Kidney glomerular epithelial cell (primary cell): ENCODE measurements at regions not wholly inside any gene's neighbourhood (a gene's known extent, or its start where the extent isn't known, plus 50 kb on each side); places are given as distances from the start of the nearest gene placed in this dataset.
"Not testable (repeated sequence)": the region's sequence is repeated elsewhere in the genome, so short reads cannot be mapped to it uniquely, and the experiment has no call there.

Source experiments
- DNase-seq: peaks from one replicate; lab custom pipeline; 2025; lab: John Stamatoyannopoulos, UW

DNA sequence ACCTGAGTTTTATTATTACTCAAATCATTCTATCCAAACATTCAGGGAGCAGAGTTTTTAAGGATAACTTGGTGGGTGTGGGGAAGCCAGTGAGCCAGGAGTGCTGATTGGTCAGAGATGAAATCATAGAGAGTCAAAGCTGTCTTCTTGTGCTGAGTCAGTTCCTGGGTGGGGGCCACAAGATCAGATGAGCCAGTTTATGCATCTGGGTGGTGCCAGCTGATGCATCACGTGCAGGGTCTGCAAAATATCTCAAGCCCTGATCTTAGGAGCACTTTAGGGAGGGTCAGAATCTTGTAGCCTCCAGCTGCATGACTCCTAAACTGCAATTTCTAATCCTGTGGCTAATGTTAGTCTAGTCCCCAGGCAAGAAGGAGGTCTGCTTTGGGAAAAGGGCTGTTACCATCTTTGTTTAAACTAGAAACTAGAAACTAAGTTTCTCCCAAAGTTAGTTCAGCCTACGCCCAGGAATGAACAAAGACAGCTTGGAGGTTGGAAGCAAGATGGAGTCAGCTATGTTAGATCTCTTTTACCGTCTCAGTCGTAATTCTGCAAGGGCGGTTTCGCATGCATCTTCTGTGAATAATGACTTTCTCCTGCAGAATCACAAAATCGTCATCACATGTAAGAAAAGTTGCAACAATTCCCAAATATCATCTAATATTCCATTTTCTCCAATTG, 97.5 kb downstream of the ZNF664 start:
- not testable (repeated sequence) for DNase-seq

- no peak for DNase-seq
Observed at GRCh38 chr12:124071075-124071443, 98.0 kb downstream of the ZNF664 start.

DNA sequence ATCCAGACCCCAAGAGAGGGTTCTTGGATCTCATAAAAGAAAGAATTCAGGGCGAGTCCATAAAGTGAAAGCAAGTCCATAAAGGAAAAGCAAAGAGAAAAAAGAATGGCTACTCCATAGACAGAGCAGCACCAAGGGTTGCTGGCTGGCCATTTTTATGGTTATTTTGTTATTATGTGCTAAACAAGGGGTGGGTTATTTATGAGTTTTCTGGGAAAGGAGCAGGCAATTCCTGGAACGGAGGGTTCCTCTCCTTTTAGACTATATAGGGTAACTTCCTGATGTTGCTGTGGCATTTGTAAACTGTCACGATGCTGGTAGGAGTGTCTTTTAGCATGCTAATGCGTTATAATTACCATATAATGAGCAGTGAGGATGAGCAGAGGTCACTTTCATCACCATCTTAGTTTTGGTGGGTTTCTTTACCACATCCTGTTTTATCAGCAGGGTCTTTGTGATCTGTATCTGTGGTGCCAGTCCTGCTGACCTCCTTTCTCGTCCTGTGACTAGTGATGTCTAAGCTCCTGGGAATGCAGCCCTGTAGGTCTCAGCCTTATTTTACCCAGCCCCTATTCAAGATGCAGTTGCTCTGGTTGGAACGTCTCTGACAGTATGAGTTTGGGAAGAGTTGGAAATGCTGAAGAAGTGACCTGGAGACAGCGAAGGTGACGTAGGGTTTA, 100.5 kb downstream of the ZNF664 start:
- no peak for DNase-seq

DNA sequence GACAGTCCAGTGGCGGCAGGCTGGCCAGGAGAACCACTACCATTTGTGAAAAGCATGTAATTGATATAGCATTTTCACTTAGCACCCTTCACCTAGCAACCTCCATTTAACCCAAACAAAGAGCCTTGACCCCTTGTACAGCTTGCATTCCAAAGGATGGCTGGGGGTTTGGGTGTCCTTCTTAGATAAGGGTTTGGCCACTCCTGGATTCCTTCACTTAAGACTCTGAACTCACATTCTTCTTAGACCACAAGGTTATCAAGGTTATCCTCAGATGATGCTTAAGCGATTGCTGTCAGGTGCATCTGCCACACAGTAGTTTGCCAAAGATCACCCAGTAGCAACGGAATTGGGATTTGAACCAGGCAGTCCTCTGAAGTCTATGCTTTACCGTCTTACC, 102.8 kb downstream of the ZNF664 start:
- DNase-seq = no peak

DNA sequence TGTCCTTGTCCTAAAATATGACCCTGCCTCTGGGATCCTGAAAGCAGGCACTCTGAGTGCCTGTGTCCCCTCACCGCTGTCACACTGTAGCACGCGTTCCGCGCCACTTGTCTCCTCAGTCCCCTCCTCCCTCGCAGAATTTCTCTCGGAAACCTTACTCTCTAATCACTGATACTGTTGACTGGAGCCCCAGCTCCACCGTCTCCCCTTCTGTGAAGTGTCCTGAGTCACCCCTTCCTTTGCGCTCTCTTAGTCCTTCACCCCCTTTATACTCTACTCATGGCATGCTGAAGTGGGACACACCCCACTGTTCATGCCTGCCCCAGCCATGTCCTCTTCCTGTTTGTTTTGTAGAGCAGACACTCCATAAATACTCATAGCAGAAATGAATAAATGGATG, 104.7 kb downstream of the ZNF664 start:
- no peak for DNase-seq

DNA sequence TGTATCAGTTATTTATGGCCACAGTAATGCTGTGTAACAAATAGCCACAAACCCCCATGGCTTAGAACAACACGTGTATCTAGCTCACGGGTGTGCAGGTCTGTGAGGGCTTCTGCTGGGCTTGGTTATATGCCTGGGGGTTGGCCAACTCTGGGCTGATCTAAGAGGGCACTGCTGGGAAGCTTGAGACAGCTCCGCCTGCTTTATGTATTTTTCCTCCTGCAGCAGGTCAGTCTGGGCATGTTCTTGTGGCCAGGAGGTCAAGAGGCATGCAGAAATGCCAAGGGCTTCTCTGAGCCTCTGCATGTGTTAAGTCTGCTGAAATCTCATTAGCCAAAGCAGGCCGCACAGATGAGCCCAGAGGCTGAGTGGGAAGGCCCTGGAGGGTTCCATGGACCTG, 105.8 kb downstream of the ZNF664 start:
- DNase-seq = no peak

GRCh38 chr12:124080649-124081048, 107.6 kb downstream of the ZNF664 start:
- no peak for DNase-seq

GRCh38 chr12:124082012-124082411, 109.0 kb downstream of the ZNF664 start:
- no peak for DNase-seq

- no peak for DNase-seq
Observed at GRCh38 chr12:124082687-124083086, 109.7 kb downstream of the ZNF664 start.

GRCh38 chr12:124083708-124084107, 110.7 kb downstream of the ZNF664 start:
- DNase-seq = no peak

GRCh38 chr12:124085419-124086296, 112.6 kb downstream of the ZNF664 start:
- no peak for DNase-seq

- DNase-seq = no peak
Observed at GRCh38 chr12:124086299-124086898, 113.4 kb downstream of the ZNF664 start.

DNA sequence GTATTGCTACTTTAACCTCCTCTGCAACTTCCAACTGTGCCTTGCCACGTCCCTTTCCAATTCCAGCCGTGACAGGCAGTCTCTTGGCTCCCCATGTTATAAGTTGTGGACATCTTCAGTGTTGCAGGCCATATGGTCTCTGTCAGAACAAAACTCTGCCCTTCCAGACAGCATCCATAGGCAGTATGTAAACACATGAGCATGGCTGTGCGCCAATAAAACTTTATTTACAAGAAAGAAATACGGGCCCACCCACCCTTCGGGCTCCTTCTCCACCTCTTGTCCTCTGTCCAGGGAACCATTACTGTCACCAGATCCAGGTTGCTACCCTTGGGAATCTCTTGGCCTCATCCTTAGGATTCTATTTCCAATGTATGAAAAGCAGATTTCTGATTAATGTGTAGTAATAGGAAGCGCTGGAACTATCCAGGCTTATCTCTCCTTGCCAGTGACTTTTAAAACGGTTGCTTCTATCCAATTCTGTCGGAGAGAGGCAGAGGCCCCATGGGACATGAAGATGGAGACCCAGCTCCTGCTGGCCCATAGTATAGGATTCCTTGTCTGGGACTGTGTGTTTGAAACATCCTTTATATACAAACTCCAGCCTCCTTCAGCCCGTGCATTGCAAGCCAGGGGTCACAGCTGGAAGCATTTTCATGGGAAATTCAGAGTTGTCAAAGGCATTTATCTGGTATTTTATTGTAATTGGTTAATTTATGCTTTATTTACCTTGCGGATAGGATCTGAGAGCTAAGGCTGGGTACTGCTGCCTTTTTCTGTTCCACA, 114.4 kb downstream of the ZNF664 start:
- no peak for DNase-seq

DNA sequence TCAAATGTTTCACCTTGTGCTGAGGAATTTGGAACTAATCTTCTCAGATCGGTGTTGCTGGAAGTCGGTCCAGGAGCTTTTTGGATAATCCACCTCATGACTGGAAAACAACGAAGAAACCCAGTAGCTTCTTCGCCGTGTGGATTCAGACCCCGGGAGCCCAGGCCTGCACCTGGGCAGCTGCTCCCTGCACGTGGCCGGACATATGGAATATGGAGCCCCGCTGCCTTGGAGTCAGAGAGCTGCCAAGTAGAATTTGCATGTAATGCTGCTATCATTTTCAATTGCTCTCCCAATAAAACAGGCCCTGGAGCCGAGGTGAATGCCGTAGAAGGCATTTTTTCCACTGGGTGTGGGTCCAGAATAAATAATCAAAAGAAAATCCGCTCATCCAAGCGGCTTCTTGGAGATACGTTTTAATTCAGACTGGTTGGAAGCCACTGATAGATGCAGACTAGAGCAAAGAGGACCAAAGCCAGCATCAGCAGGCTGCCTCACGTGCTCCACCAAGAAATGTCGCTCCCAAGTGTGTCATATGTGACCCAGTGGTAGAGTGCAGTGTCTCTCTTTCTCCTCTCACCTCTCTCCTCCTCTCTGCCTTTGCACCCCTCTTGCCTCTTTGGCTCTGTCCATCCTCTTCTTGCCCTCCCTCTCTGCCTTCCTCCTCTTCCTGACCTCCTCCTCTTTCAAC, 115.3 kb downstream of the ZNF664 start:
- no peak for DNase-seq

GRCh38 chr12:124089181-124089914, 116.3 kb downstream of the ZNF664 start:
- not testable (repeated sequence) for DNase-seq

DNA sequence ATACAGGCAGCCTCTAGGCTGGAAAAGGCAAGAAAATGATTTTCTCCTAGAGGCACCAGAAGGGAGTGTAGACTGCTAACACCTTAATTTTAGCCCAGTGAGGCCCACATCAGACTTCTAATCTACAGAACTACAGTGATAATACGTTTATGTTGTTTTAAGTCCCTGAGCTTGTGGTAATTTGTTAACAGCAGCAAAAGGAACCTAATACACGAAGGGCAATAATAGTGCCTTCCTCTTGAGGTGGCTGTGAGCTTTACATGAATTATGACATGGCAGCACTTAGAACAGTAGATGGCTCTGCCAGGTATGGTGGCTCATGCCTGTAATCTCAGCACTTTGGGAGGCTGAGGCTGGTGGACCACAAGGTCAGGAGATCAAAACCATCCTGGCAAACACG, 118.8 kb downstream of the ZNF664 start:
- no peak for DNase-seq

- DNase-seq = not testable (repeated sequence)
Observed at GRCh38 chr12:124092532-124092931, 119.5 kb downstream of the ZNF664 start.

DNA sequence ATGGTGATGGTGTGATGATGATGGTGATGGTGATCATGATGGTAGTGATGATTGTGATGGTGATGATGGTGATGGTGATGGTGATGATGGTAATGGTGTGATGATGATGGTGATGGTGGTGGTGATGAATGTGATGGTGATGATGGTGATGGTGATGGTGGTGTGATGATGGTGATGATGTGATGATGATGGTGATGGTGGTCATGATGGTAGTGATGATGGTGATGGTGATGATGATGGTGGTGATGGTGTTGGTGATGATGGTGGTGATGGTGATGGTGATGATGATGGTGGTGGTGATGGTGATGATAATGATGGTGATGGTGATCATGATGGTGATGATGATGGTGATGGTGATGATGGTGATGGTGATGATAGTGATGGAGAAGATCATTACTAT, 120.3 kb downstream of the ZNF664 start:
- DNase-seq = no peak

- no peak for DNase-seq
Observed at GRCh38 chr12:124094188-124094587, 121.2 kb downstream of the ZNF664 start.

DNA sequence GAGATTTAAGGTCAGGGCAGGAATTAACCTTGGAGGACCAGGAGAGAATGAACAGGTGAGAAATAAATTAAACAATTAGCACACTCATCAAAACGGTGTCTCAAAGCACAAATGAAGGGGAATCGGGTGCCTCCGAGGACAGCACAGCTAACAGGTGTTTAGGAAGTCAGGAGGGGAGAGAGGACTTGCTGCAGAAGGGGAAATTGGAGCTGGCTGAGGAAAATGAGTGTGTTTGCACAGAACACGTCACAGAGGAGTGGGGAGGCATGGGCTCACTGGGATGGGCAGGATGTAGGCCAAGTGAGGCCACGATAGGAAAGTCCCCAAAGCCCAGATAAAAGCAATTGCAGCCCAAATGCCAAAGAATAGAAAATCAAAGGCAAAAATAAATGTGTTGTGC, 121.7 kb downstream of the ZNF664 start:
- no peak for DNase-seq
